ENCODE measurements at regions not wholly inside any gene's neighbourhood (a gene's known extent, or its start where the extent isn't known, plus 50 kb on each side); places are given as distances from the start of the nearest gene placed in this dataset.
A peak's percentile ranks its signal among the peaks of the same experiment; 100 is the strongest.
"Not testable (repeated sequence)": the region's sequence is repeated elsewhere in the genome, so short reads cannot be mapped to it uniquely, and the experiment has no call there.

DNA sequence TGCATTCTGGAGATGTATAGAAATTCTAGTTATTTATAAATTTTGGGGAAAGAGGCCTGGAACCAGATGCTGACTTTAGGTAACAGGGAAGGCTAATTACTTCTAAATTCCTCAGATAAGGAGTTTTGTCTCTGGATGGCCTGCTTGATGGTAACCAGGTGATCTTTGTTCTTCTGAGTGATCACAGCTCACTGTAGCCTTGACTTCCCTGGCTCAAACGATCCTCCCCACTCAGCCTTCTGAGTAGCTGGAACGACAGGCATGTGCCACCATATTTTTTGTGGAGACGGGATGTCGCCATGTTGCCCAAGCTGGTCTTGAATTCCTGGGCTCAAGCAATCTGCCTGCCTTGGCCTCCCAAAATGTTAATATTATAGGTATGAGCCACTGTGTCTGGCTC, 54.4 kb upstream of the MSH6 start:
- DNase-seq = no peak

DNA sequence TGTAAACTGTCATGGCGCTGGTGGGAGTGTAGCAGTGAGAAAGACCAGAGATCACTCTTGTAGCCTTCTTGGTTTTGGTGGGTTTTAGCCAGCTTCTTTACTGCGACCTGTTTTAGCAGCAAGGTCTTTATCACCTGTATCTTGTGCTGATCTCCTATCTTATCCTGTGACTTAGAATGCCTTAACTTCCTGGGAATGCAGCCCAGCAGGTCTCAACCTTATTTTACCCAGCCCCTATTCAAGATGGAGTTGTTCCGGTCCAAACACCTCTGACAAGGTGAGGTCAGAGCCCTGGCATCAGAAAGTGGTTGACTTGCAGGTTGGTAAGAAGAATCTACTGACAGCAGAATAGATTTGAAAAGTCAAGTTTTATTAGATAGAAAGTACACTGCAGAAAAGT, 55.0 kb upstream of the MSH6 start:
- no peak for DNase-seq

DNA sequence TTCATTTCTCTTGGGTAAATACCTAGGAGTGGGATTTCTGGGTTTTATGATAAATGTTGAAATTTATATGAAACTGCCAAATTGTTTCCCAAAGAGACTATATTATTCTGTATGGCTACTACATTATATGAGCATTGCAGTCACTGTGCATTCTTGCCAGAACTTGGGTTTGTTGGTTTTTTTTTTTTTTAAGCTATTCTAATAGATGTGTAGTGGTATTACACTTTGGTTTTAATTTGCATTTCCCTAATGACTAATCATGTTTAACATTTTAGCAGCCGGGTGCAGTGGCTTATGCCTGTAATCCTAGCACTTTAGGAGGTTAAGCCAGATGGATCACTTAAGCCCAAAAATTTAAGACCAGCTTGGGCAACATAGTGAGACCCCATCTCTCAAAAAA, 56.0 kb upstream of the MSH6 start:
- not testable (repeated sequence) for DNase-seq

DNA sequence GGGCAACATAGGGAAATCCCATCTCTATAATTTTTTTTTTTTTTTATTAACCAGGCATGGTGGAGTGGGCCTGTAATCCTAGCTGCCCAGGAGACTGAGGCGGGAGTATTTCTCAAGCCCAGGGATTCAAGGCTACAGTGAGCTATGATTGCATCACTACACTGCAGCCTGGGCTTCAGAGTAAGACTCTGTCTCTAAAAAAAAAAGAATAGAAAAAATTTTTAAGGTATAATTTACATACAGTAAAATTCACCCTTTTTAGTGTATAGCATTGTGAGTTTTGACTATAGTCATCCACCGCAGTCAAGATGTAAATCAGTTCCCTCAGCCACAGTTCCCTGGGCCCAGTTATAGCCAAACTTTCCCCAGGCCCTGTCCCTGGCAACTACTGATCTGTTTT, 57.1 kb upstream of the MSH6 start:
- DNase-seq = no peak

DNA sequence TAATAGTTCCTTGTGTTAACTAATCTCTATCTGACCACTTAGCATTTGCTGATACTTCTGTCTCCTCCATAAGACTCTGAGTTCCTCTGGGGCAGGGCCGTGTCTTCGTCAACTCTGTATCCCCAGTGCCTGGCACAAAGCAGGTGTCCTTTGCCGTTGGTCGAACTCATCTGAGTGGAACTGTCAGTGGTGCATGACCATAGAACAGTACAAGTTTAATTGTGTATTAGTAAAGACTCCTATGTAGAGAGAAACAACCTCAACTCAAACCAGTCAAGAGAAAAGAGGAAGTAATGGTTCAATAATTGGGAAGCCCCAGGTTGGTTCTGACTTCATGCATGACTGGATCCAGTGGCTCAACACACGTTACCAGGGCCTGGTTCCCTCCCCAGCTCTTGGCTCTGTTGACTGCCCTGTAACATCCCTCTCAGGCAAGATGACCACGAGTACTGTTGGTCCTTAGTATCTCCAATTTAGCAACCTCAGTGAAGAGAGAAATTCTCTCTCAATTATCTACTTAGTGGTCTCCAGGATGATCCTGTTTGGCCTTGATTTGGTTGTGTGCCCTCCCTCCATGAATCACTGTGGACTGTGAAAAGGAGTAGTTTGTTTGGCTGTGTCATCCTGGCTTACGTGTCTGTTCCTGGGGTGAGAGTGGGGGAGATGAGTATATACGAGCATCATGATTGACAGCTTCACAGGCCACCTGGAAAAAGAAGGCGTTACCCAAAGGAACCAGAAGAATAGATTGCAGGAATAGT, 58.5 kb upstream of the MSH6 start:
- no peak for DNase-seq

DNA sequence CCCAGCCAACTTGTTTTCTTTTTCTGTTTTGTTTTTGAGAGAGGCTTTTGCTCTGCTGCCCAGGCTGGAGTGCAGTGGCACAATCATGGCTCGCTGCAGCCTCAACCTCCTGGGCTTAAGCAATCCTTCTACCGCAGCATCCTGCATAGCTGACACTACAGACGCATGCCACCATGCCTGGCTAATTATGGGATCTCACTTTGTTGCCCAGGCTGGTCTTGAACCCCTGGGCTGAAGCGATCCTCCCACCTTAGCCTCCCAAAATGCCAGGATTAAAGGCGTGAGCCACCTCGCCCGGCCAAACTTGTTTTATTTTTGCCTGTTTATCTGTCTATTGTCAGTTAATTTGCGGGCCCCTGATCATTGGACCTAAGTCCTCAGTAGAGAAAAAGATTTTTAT, 61.6 kb upstream of the MSH6 start:
- no peak for DNase-seq

DNA sequence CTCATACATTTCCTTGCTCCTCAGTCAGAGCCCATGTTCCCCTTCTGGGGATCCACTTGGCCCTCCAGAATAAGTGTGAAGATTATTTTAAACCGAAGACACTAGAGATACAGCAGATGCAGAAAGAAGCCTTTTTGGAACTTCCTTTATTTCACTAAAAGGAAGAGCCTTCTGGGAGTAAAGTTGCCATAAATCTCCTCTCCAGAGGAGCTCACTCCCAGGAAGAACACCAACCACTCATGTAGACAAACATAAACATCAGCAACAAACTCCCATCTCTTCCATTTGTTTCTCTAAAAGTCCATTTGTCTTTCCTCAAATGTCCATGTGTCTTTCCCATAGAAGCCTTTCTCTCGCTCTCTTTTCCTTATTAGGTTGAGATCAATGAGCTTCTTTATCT, 62.4 kb upstream of the MSH6 start:
- DNase-seq = no peak

DNA sequence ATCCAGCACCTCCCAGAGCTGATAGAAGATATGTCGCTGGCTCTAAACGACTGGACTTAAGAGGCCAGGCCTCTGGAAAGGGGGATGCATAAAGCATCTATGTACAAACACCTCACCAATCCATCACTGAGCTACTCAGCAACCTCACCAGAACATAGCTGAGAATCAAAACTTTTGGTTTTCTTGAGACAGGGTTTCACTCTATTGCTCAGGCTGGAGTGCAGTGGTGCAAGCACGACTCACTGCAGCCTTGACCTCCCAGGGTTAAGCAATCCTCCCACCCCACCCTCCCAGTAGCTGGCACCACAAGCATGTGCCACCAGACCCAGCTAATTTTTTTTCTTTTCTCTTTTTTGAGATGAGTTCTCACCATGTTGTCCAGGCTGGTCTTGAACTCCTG, 62.9 kb upstream of the MSH6 start:
- DNase-seq = no peak

DNA sequence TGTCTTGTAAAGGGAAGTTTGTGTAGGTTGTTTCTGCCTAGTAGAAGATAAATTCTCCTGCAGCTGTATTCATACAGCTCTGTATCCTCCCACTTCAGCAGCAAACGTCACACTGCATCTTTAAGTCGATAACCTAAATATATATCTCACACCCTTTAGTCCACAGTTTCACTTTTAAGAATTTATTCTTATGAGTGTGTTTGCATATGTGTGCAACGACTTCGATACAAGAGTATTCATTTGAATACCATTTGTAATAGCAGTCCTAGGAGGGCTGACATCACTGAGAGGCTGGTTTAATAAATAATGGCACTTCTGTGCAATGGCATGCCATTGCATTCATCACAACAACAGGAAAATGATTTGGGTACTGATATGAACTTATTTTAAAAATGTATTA, 63.8 kb upstream of the MSH6 start:
- DNase-seq = no peak

DNA sequence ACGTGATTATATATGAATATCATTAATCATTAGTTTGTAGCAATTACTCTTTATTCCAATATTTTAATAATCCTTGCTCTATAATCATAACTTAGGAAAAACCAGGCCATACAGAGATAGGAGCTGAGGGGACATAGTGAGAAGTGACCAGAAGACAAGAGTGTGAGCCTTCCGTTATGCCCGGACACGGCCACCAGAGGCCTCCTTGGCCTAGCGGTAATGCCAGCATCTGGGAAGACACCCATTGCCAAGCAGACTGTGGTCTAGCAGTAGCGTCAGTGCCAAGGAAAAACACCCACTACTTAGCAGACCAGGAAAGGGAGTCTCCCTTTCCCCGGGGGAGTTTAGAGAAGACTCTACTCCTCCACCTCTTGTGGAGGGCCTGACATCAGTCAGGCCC, 66.6 kb upstream of the MSH6 start:
- not testable (repeated sequence) for DNase-seq

DNA sequence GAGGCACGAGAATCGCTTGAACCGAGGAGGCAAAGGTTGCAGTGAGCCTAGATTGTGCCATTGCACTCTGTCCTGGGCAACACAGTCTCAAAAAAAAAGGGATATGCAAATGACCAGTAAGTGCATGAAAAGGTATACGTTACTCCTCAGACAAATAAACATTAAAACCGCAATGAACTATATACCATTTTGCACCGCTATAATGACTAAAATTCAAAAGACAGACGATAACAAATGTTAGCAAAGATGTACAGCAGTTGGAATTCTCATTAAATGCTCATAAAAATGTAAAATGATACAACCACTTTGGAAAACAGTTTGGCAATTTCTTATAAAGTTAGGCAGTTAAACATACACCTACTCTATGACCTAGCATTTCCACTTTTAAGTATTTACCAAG, 67.4 kb upstream of the MSH6 start:
- DNase-seq = no peak

DNA sequence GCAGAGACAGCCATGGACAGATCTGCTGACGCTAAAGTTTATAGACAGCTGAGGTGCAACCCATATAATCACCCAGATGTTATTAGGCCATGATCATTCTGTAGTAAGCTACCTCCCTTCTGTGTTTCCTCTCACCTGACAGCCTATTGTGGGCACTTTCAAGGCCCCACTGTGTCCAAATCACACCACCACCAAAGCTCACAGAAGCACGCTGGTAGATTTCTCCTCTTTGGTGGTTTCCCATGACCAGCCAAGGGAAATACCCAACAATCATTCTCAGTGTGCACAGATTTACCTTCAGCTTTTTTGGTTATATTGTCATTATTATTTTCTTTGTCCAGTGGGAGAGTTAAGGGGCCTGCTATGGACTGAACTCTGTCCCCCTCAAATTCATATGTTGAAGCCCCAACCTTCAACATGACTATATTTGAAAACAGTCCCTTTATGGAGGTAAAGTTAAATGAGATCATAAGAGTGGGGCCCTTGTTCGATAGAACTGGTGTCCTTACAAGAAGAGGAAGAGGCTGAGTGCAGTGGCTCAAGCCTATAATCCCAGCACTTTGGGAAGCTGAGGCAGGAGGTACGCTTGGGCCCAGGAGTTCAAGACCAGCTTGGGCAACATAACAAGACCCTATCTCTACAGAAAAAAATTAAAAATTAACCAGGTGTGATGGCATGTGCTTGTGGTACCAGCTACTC, 74.0 kb upstream of the MSH6 start:
- no peak for DNase-seq

DNA sequence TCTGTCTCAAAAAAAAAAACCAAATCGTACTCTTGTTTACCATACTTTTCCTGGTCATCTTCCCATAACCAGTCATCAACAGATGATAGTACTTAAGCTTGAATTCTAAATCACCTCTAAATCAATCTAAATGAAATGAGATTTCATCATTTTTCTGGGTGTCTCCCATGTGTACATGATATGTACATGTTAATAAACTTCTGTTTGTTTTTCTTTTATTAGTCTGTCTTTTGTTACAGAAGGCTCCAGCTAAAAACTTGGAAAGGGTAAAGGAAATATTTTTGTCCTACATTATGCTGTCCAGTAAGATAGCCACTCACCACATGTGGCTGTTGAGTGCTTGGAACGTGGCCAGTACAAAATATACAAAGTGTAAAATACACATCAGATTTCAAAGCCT, 78.7 kb upstream of the MSH6 start:
- peak; percentile 19 for DNase-seq

DNA sequence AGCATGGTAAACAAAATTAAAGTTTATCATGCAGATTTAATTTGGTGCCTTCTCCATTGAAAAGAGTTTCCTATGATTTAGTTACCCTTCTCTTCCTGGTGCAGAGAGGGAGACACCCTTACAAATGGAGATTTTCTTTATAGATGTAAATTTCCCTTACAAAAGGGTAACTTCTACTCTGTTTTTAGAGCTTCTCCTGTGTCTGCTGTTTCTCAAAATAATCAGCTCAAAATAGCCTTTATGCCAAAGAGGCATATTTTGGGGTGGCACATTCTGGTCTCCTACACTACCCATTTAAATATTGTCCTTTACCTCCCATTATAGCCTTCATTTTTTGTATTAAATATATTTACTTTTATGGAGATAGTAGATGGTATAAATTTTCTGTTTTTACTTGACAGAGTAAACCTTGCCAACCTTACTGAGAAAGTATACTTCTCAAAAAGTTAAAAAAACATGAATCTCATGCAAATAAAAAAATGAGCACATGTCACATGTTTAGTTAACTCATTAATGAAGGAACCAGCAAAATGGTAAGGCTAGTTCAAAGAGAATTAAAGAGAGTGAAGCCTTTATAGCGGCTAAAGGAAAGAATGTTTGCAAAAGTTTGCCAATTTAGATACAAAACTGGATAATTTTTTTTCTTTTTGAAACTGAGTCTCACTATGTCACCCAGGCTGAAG, 83.3 kb upstream of the MSH6 start:
- DNase-seq = no peak

DNA sequence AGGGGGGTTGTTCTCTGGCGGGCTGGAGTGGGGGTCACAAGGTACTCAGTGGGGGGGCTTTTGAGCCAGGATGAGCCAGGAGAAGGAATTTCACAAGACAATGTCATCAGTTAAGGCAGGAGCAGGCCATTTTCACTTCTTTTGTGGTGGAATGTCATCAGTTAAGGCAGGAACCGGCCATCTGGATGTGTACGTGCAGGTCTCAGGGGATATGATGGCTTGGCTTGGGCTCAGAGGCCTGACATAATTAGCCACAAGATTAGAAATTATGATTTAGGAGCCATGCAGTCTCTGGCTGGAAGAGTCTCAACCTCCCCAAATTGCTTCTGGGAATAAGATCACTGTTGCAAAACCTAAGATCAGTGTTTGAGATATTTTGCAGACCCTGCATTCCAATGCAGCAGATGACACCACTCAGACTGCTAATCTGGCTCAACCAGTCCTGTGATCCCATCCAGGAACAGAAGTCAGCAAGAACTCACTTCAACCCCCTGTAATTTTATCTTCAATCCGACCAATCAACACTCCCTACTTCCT, 84.4 kb upstream of the MSH6 start:
- DNase-seq = not testable (repeated sequence)

DNA sequence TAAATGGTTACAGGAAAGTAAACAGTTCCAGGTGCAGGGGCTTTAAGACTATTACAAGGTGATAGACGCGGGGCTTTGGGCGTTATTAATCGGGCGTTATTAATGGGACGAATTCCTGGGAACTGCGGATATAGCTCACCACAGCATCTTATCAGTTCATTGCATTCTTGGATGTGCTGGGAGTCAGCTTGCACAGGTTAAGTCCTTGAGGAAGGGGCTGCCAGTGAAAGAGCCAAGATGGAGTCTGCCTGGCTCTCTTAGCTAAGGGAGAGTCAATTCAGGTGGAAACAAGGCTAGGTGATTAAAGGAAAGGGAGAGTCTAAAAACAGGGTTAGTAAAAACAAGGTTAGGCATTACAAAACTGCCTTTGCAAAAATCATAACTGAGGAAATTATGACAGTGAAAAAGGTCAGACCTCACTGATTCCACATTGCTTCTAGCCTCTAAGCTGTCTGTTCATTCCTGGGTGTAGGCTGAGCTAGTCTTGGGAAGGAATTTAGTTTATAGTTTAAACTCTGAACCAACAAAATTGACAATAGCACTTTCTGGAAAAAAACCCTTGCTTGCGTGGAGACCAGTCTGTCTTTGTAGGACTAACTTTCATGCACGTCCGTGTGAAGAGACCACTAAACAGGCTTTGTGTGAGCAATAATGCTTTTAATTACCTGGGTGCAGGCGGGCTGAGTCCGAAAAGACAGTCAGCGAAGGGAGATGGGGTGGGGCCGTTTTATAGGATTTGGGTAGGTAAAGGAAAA, 85.1 kb upstream of the MSH6 start:
- DNase-seq = not testable (repeated sequence)

DNA sequence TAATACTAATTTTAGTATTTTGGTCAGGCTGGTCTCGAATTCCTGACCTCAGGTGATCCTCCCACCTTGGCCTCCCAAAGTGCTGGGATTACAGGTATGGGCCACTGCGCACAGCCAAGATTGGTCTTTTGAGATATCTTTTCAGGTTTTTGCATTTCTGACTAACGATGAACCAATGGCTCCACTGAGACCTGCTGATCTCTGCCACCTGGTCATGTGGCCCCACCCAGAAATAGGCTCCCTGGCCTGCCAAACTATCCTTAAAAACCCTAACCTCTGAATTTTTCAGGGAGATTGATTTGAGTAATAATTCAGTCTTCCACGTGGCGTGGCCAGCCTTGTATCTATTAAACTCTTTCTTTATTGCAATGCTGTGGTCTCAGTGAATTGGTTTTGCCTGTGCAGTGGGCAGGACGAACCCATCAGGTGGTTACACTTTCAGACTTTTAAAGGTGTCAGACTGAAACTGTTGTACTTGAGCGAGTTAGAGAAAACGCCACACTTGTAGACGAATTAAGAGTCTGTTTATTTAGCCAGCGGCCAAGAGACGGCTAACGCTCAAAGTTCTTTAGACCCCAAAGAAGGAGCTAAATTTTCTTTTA, 85.8 kb upstream of the MSH6 start:
- DNase-seq = no peak

DNA sequence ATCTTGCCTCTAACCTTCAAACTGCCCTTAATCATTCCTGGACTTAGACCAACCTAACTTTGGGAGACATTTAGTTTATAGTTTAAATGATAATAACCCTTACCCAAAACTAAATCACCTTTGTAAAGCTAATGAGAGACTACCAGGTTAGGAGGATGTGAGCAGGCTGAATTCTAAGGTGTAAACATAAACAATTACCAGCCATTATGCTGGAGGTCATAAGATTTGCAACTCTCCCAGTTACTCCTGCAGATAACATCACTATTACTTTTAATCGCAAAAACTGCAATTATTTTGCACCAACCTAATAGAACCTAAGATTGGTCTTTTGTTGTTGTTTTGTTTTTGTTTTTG, 86.5 kb upstream of the MSH6 start:
- DNase-seq = no peak

DNA sequence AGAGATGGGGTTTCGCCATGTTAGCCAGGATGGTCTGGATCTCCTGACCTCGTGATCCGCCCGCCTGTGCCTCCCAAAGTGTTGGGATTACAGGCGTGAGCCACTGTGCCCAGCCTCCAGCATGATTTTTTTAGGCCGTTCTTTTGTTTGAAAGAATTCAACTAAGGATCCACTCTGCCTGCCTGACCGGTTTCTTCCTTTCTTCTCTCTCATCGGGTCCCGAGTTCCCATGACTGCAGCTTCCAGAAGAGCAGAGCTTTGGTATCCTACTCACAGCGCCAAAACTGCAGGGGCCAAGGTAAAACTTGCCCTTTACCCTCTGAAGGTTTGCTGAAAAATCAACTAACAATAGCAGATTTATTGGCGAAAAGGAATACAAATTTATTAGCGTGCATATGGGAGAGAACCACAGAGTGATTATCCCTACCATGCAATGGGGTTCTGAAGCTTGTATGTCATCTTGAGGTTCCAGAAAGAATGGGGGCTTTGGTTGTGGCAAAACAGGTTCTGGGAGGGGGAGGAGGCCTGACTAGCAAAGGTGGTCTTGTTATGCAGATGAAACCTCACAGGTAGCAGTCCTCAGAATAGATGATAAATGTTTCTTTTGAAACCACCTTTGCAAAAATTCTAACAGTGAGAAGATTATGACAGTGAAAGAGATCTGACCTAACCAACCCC, 87.0 kb upstream of the MSH6 start:
- no peak for DNase-seq

DNA sequence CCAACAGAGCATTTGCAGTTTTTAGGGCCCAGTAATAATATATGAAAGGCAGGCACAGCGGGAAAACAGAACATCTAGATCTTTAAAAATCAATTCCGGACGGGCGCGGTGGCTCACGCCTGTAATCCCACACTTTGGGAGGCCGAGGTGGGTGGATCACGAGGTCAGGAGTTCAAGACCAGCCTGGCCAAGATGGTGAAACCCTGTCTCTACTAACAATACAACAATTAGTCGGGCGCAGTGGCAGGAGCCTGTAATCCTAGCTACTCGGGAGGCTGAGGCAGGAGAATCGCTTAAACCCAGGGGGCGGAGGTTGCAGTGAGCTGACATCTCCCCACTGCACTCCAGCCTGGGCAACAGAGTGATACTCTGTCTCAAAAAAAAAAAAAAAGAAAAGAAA, 88.5 kb upstream of the MSH6 start:
- DNase-seq = not testable (repeated sequence)

DNA sequence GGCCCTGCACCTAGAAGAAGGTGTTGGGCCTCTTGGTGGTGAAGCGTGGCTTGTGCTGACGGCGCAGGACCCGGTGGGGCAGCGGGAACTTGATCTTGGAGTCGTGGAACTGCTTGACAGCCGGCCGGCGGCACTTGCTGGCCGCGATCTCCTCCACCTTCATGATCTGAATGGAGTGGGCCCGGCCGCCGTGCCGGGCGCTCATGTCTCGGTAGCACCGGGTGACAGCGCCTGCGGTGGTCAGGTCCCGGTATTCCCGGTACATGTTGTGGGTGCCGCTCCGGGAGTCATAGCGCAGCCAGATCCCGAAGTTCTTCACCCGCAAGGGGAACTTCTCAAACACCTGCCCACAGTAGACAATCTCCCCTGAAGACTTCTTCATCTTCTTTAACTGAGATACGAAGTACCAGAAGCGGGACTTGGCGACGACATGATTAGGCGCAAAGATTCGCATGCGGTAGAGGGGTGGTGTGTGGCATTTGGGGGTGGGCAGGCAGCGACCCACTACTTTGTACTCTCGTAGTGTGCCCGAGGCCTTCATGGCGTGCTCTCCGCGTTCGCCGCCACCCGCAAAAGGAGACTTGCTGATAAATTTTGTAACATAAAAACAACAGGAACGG, 92.1 kb upstream of the MSH6 start:
- DNase-seq = not testable (repeated sequence)

Data from skin of body (tissue), 1 donor.